ENCODE measurements at regions not wholly inside any gene's neighbourhood (a gene's known extent, or its start where the extent isn't known, plus 50 kb on each side); places are given as distances from the start of the nearest gene placed in this dataset.
"Not testable (repeated sequence)": the region's sequence is repeated elsewhere in the genome, so short reads cannot be mapped to it uniquely, and the experiment has no call there.

- DNase-seq: no peak
Measured at GRCh38 chr9:82406456-82407085, 418.0 kb downstream of the SPATA31D1 start.

GRCh38 chr9:82410306-82410705 lies 421.7 kb downstream of the SPATA31D1 start:
- DNase-seq: no peak

- no peak for DNase-seq
Measured at GRCh38 chr9:82410866-82411265, 422.3 kb downstream of the SPATA31D1 start.

- no peak for DNase-seq
Measured at GRCh38 chr9:82412586-82413305, 424.2 kb downstream of the SPATA31D1 start.

- DNase-seq: no peak
Measured at GRCh38 chr9:82417501-82417900, 428.9 kb downstream of the SPATA31D1 start.

- no peak for DNase-seq
Measured at GRCh38 chr9:82418334-82418733, 429.8 kb downstream of the SPATA31D1 start.

- no peak for DNase-seq
Measured at GRCh38 chr9:82419696-82420486, 431.3 kb downstream of the SPATA31D1 start.

GRCh38 chr9:82421498-82421897 lies 432.9 kb downstream of the SPATA31D1 start:
- DNase-seq: no peak

- no peak for DNase-seq
Measured at GRCh38 chr9:82423700-82424099, 435.1 kb downstream of the SPATA31D1 start.

- no peak for DNase-seq
Measured at GRCh38 chr9:82424599-82425120, 436.1 kb downstream of the SPATA31D1 start.

- no peak for DNase-seq
Measured at GRCh38 chr9:82431121-82431520, 442.5 kb downstream of the SPATA31D1 start.

- DNase-seq: not testable (repeated sequence)
Measured at GRCh38 chr9:82433290-82433931, 444.8 kb downstream of the SPATA31D1 start.

- no peak for DNase-seq
Measured at GRCh38 chr9:82436475-82436874, 447.9 kb downstream of the SPATA31D1 start.

GRCh38 chr9:82437183-82437582 lies 448.6 kb downstream of the SPATA31D1 start:
- DNase-seq: not testable (repeated sequence)

- no peak for DNase-seq
Measured at GRCh38 chr9:82438581-82438980, 450.0 kb downstream of the SPATA31D1 start.

GRCh38 chr9:82443312-82443711 lies 454.7 kb downstream of the SPATA31D1 start:
- no peak for DNase-seq

GRCh38 chr9:82445556-82445955 lies 457.0 kb downstream of the SPATA31D1 start:
- no peak for DNase-seq

- DNase-seq: no peak
Measured at GRCh38 chr9:82447343-82447742, 458.8 kb downstream of the SPATA31D1 start.

- no peak for DNase-seq
Measured at GRCh38 chr9:82449986-82450385, 461.4 kb downstream of the SPATA31D1 start.

GRCh38 chr9:82454509-82455190 lies 466.1 kb downstream of the SPATA31D1 start:
- no peak for DNase-seq

- DNase-seq: no peak
Measured at GRCh38 chr9:82456642-82457041, 468.1 kb downstream of the SPATA31D1 start.

- DNase-seq: no peak
Measured at GRCh38 chr9:82457298-82457697, 468.7 kb downstream of the SPATA31D1 start.

Data from T-helper 1 cell (primary cell).